DND-41 (cell line): ENCODE measurements at regions not wholly inside any gene's neighbourhood (a gene's known extent, or its start where the extent isn't known, plus 50 kb on each side); places are given as distances from the start of the nearest gene placed in this dataset.

Source experiments
- ATAC-seq: fragments of 200-7000 bp; cut with Tn5 transposase; 3 replicates; pipeline ENCODE4 v1.9.1; 2021; ENCODE audit warnings: low read depth; ENCODE audit not compliant: insufficient read depth
- DNase-seq: peaks from one replicate; pipeline ENCODE4 v3.0.0-alpha.2; 2020
- H2AFZ ChIP-seq: 2 replicates; pipeline ENCODE4 v1.6.0; 2012; ENCODE audit warnings: low read depth, low read length
- H3K27ac ChIP-seq: 2 replicates; pipeline ENCODE4 v1.5.1; 2012; ENCODE audit warnings: low read length, inconsistent platforms
- H3K27me3 ChIP-seq: fragments of 200-600 bp; sonication (generic); 2 replicates; pipeline ENCODE4 v1.6.0; 2012; ENCODE audit warnings: low read length, mild to moderate bottlenecking, inconsistent platforms; ENCODE audit not compliant: insufficient read depth, poor library complexity
- H3K36me3 ChIP-seq: 2 replicates; pipeline ENCODE4 v1.5.1; 2012; ENCODE audit warnings: low read length, inconsistent platforms; ENCODE audit not compliant: insufficient read depth
- H3K4me1 ChIP-seq: 2 replicates; pipeline ENCODE4 v1.5.1; 2012; ENCODE audit warnings: mild to moderate bottlenecking, low read length; ENCODE audit not compliant: insufficient read depth
- H3K4me2 ChIP-seq: 2 replicates; pipeline ENCODE4 v1.6.0; 2012; ENCODE audit warnings: mild to moderate bottlenecking, moderate library complexity, low read length, inconsistent platforms; ENCODE audit not compliant: insufficient read depth
- H3K4me3 ChIP-seq, 2 experiments: fragments of 200-600 bp in 1 of 2; shearing (Covaris generic) in 1 of 2; 2 replicates each; pipeline ENCODE4 v1.5.1; 2012 to 2016; ENCODE audit warnings: inconsistent platforms in 2 of 2, low read length in 2 of 2, mild to moderate bottlenecking in 2 of 2, low read depth in 1 of 2, moderate library complexity in 1 of 2
- H3K79me2 ChIP-seq: 2 replicates; pipeline ENCODE4 v1.6.0; 2012; ENCODE audit warnings: low read length, inconsistent platforms; ENCODE audit not compliant: insufficient read depth
- H3K9ac ChIP-seq: 2 replicates; pipeline ENCODE4 v1.6.0; 2012; ENCODE audit warnings: low read depth, mild to moderate bottlenecking, inconsistent platforms, low read length, moderate library complexity
- H3K9me3 ChIP-seq: 2 replicates; pipeline ENCODE4 v1.5.1; 2012; ENCODE audit warnings: low read length, moderate library complexity, mild to moderate bottlenecking, inconsistent platforms; ENCODE audit not compliant: insufficient read depth, severe bottlenecking
- H4K20me1 ChIP-seq: 2 replicates; pipeline ENCODE4 v1.6.0; 2012; ENCODE audit warnings: low read length; ENCODE audit not compliant: insufficient read depth
- EZH2 ChIP-seq: IDR thresholded peaks from 3 replicates; pipeline ENCODE4 v1.6.1; 2012; ENCODE audit warnings: borderline replicate concordance, low read depth, mild to moderate bottlenecking, moderate library complexity, low read length, inconsistent platforms; ENCODE audit not compliant: severe bottlenecking
- TF ChIP-seq, protein P1 (sequence below): IDR thresholded peaks from 2 replicates; pipeline ENCODE4 v1.5.1; 2012; ENCODE audit warnings: borderline replicate concordance, low read length, moderate library complexity, mild to moderate bottlenecking; ENCODE audit not compliant: poor library complexity, severe bottlenecking; ENCODE audit errors: extremely low read depth

DNA sequence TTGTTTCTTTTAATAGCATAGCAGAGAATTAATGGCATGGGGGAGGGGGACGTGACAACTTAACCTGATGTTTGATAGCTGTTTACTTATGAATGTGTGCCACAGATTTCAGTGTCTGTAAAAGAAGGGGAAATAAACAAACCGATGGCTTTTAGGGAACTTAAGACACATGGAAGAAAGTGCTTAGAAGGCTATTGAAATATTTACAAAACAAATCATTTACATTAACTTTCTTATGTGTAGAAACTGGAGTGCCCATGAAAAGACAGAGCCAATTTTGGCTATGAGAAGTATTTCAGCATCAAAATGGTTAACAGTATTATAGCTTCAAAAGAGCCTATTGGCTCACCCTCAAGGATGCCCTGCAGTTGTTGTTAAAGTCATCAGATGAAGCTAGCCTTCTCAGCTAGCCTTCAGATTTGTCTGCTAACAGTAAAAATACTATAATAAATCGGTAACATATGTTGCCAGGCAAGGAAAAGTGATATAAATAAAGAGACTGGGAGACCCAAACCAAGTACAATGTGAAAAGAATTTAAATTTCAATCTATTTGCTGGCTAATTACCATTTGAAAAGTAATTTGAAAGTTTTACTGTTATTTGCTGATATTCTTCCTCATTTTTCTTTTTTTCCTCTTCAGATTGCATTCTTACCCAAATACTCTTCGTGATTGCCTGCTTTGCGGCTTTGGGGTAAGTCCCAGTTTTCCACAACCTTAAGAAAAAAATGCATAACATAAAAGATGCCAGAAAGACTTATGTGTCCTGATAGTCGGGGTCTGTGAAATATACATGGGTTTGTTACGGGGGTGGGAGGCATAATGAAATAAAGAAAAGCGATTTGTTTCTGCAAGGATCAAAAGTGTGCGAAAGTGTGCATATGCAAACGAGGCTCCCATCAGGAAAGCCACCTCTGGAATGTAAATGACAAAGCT, 256.4 kb downstream of the MEIS1 start:
- no peak overlapping the region for H3K9ac ChIP-seq
- no peak overlapping the region for H3K4me3 ChIP-seq
- H3K4me1 ChIP-seq = no peaks in the 10 kb centered on the region
- no peak for ATAC-seq
- H3K27ac ChIP-seq = no peak overlapping the region
- no peaks in the 10 kb centered on the region for H4K20me1 ChIP-seq
- no peak overlapping the region for H2AFZ ChIP-seq
- H3K9me3 ChIP-seq = no peaks in the 10 kb centered on the region
- H3K4me2 ChIP-seq = no peak overlapping the region
- DNase-seq = no peak
- TF ChIP-seq, protein P1, sequence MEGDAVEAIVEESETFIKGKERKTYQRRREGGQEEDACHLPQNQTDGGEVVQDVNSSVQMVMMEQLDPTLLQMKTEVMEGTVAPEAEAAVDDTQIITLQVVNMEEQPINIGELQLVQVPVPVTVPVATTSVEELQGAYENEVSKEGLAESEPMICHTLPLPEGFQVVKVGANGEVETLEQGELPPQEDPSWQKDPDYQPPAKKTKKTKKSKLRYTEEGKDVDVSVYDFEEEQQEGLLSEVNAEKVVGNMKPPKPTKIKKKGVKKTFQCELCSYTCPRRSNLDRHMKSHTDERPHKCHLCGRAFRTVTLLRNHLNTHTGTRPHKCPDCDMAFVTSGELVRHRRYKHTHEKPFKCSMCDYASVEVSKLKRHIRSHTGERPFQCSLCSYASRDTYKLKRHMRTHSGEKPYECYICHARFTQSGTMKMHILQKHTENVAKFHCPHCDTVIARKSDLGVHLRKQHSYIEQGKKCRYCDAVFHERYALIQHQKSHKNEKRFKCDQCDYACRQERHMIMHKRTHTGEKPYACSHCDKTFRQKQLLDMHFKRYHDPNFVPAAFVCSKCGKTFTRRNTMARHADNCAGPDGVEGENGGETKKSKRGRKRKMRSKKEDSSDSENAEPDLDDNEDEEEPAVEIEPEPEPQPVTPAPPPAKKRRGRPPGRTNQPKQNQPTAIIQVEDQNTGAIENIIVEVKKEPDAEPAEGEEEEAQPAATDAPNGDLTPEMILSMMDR = no peak
- H3K27me3 ChIP-seq = no peaks in the 10 kb centered on the region
- H3K79me2 ChIP-seq = no peaks in the 10 kb centered on the region
- H3K36me3 ChIP-seq = no peaks in the 10 kb centered on the region

DNA sequence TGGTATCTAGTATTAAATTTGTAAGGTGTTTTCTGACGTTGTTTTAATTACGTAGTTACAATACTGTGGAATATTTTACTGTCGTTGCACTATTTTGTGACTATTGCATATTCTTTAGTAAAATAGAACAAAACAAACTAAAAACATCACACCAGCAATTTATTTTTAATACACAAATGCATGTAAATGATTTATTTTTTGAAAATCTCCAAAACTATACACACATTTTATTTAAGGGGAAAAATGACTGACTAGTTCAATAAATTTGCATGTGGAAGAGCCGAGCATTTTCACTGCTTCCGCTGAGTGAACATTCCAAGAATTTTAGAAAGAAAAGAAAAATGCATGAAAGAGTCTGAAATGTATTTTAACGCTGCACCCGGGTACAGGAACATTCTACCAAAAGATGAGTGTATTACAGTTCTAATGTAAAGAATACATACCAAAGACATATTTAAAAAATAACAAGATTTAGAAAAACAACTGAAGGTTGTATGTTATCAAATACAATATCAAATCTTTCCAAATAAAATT, 257.7 kb downstream of the MEIS1 start:
- Histone ChIP-seq H3K4me1 (no peaks in the 10 kb centered on the region), H3K4me3 (no peak overlapping the region), H3K9ac (no peak overlapping the region), H3K79me2 (no peaks in the 10 kb centered on the region), H4K20me1 (no peaks in the 10 kb centered on the region), H3K27ac (no peak overlapping the region), H3K27me3 (no peaks in the 10 kb centered on the region), H3K9me3 (no peaks in the 10 kb centered on the region), H3K4me2 (no peak overlapping the region), H2AFZ (no peak overlapping the region), H3K36me3 (no peaks in the 10 kb centered on the region)
- DNase-seq (no peak), ATAC-seq (no peak)
- TF ChIP-seq, protein P1 = no peak
- no peak for TF ChIP-seq EZH2

DNA sequence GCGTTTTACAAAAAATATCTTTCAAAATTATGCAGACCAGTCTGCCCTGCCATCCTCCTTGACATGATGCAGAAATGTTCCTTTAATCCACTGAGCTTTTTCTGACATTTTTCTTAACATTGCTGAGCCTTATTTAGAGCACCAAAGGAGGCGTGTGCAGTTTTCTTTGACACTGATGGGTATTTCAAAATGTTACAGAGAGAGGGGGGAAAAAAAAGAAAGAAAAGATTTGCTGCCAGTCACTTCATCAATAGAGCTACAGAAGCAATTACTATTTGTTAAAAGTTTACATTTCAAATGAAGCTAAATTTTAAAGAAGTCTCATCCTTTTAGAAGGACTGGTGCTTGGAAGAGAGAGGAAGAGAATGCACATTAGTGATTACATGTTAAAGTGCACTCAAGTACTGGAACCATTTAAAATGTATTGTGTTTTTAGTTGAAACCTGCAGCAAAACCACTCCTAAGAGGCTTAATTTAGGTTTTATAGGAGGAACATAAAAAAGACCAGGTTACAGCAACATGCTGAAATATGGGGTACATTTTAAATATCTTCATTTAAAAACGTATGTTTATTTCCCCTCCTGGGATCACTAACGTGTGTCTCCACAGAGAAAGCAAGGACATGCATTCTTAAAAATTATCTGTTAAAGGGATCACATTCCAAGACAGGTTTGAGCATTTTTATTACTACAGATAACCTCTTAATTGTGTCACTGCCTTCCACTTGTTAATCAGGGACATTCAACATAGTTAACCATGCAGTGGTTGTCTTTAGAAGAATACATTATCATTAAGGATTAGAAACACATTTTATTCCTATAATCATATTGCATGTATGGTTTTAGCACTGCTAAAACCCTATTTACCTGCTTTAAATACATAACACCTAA, 258.4 kb downstream of the MEIS1 start:
- no peak overlapping the region for H3K4me2 ChIP-seq
- H3K27me3 ChIP-seq = no peaks in the 10 kb centered on the region
- no peaks in the 10 kb centered on the region for H3K36me3 ChIP-seq
- DNase-seq (no peak), ATAC-seq (no peak)
- no peaks in the 10 kb centered on the region for H3K9me3 ChIP-seq
- H3K4me1 ChIP-seq = no peaks in the 10 kb centered on the region
- H4K20me1 ChIP-seq = no peaks in the 10 kb centered on the region
- no peak overlapping the region for H3K4me3 ChIP-seq
- no peak overlapping the region for H2AFZ ChIP-seq
- no peak overlapping the region for H3K27ac ChIP-seq
- H3K79me2 ChIP-seq = no peaks in the 10 kb centered on the region
- H3K9ac ChIP-seq = no peak overlapping the region
- TF ChIP-seq, protein P1 = no peak
- no peak for TF ChIP-seq EZH2
